Astrocyte of the spinal cord (primary cell): ENCODE measurements at regions not wholly inside any gene's neighbourhood (a gene's known extent, or its start where the extent isn't known, plus 50 kb on each side); places are given as distances from the start of the nearest gene placed in this dataset.

Source experiments
- DNase-seq: peaks from one replicate; pipeline ENCODE4 v3.0.0; 2011; ENCODE audit warnings: low read depth, low spot score
- H3K4me3 ChIP-seq: 2 replicates; pipeline ENCODE4 v1.5.1; 2011; ENCODE audit warnings: low read depth, mild to moderate bottlenecking, low read length, moderate library complexity
- in situ Hi-C: cut with HindIII; loops from 2 replicates; pipeline ENCODE4 v1.10.0; 2017; ENCODE audit warnings: low sequenced_read_pairs
- TF ChIP-seq, protein P1 (sequence below): IDR thresholded peaks from 2 replicates; pipeline ENCODE4 v1.5.1; 2012; ENCODE audit warnings: low read depth, mild to moderate bottlenecking, low read length, inconsistent platforms

DNA sequence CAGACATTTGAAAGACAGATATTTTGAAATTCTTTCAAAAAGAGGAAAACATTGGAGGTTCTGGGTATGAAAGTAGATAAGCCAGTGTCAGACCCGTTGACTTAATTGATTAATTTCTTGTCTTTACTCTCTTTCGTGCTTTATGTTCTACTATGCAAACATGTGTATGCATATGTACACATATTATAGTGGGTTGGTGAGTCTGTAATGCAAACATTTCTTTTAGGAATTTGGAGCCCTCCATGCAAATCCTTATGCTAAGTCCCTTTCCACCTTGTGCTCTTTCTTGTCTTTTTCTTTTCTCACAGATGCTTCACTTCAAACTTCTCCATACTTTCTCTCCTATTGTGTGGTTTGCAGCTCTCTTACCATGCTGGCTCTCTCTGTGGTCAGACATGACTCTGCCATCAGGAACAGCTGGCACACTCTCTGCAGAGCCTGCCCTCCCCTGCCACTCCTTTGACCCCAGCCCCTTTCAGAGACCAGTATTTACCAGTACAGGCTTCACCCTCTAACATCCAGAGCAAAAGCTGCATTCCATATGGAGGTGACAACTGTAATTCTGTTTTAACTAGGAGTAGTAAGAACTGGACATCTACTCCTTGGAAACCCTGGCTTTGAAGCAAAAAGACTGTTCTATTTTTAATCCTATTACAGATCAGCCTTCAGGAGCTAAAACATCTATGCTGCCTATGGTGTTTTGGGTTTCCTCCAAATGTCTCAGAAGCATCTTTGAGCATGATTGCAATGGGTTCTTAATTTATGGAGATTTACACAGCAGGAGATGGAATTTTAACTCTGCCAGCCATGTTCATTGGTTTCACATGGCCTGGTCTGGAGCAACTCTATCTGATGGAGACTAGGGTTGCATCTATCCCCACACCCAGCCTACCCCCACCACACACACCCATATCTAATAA is 386.9 kb upstream of the FAT3 start:
- TF ChIP-seq, protein P1, sequence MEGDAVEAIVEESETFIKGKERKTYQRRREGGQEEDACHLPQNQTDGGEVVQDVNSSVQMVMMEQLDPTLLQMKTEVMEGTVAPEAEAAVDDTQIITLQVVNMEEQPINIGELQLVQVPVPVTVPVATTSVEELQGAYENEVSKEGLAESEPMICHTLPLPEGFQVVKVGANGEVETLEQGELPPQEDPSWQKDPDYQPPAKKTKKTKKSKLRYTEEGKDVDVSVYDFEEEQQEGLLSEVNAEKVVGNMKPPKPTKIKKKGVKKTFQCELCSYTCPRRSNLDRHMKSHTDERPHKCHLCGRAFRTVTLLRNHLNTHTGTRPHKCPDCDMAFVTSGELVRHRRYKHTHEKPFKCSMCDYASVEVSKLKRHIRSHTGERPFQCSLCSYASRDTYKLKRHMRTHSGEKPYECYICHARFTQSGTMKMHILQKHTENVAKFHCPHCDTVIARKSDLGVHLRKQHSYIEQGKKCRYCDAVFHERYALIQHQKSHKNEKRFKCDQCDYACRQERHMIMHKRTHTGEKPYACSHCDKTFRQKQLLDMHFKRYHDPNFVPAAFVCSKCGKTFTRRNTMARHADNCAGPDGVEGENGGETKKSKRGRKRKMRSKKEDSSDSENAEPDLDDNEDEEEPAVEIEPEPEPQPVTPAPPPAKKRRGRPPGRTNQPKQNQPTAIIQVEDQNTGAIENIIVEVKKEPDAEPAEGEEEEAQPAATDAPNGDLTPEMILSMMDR = no peak
- no peak overlapping the region for H3K4me3 ChIP-seq
- no peak for DNase-seq
- in situ Hi-C loops = no loop called here

- DNase-seq = no peak
- in situ Hi-C loops = no loop called here
- no peak overlapping the region for H3K4me3 ChIP-seq
- TF ChIP-seq, protein P1 = no peak
Measured at GRCh38 chr11:91835051-91835560, 389.5 kb upstream of the FAT3 start.

DNA sequence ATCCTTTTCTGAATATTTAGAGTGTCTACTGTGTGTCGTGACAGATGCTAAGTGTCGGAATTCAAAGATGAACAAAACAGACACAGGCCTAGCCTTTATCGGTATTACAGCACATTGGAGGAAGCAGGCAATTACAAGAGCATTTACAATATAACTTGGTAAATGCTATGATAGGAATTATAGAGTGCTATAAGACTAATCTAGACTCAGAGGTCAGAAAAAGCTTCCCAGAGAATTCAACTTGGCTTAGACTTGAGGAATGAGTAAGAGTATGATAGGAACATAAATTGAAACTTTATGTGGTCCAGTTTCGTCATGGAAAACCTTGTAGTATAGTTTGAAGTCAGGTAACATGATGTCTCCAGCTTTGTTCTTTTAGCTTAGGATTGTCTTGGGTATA is 395.7 kb upstream of the FAT3 start:
- no peak for DNase-seq
- TF ChIP-seq, protein P1 = no peak
- in situ Hi-C loops = no loop called here
- H3K4me3 ChIP-seq = no peak overlapping the region

DNA sequence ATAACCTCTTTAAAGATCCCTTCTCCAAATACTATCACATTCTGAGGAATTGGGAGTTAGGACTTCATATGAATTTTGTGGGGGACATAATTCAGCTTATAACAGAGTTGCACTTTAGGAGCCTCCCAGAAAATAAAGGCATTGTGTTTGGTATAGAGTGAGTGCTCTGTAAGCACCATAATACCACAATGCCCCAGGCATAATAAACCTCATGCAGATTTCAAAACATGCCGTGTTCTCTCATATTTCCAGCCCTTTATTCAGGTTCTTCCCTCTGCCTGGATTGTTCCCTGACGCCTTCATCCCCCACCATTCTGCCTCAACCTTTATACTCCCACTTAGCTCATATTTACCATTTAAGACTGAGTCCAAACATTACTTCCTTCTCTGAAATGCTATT is 398.8 kb upstream of the FAT3 start:
- TF ChIP-seq, protein P1 = no peak
- in situ Hi-C loops = no loop called here
- no peak overlapping the region for H3K4me3 ChIP-seq
- DNase-seq = no peak

- TF ChIP-seq, protein P1 = no peak
- in situ Hi-C loops = no loop called here
- no peak overlapping the region for H3K4me3 ChIP-seq
- DNase-seq = no peak
Measured at GRCh38 chr11:91823252-91823830, 401.3 kb upstream of the FAT3 start.

DNA sequence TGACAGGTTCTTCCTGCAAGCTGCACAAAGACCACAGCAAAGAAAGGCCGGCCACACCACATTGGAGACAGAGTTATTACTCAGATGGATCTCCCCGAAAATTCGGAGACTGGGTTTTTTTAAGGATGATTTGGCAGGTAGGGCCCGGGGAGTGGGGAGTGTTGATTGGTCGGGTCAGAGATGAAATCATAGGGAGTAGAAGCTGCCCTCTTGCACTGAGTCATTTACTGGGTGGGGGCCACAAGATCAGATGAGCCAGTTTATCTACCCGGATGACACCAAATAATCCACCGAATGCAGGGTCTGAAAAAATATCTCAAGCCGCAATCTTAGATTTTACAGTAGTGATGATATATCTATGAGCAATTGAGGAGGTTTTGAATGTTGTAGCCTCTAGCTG is 401.8 kb upstream of the FAT3 start:
- no peak overlapping the region for H3K4me3 ChIP-seq
- in situ Hi-C loops = no loop called here
- no peak for DNase-seq
- TF ChIP-seq, protein P1 = no peak
